OCI-LY3 (cell line): ENCODE measurements at regions not wholly inside any gene's neighbourhood (a gene's known extent, or its start where the extent isn't known, plus 50 kb on each side); places are given as distances from the start of the nearest gene placed in this dataset.

Source experiments
- H2AFZ ChIP-seq: fragments of 200-600, 300-600 bp; shearing (Covaris generic); 2 replicates; pipeline ENCODE4 v1.6.0; 2014; ENCODE audit warnings: antibody characterized with exemption, low read depth, low read length
- H3K27ac ChIP-seq: fragments of 200-600, 300-600 bp; sonication (generic); 2 replicates; pipeline ENCODE4 v1.5.1; 2014; ENCODE audit warnings: mild to moderate bottlenecking, low read length, moderate library complexity, mixed read lengths
- H3K27me3 ChIP-seq: fragments of 200-600, 300-600 bp; sonication (generic); 2 replicates; pipeline ENCODE4 v1.6.1; 2014; ENCODE audit warnings: low read depth, low read length, mixed read lengths
- H3K36me3 ChIP-seq: fragments of 200-600, 300-600 bp; sonication (generic); replicated peaks from 2 replicates; pipeline ENCODE3; 2014; ENCODE audit warnings: low read depth, low read length, mixed read lengths
- H3K4me1 ChIP-seq: fragments of 300-600, 200-600 bp; sonication (generic); 2 replicates; pipeline ENCODE4 v1.6.1; 2014; ENCODE audit warnings: low read length, mixed read lengths
- H3K4me2 ChIP-seq: fragments of 200-600, 300-600 bp; sonication (generic); 2 replicates; pipeline ENCODE4 v1.6.1; 2014; ENCODE audit warnings: low read length, mixed read lengths
- H3K4me3 ChIP-seq: fragments of 300-600, 200-600 bp; sonication (generic); 2 replicates; pipeline ENCODE4 v1.5.1; 2014; ENCODE audit warnings: antibody characterized with exemption, mild to moderate bottlenecking, low read length, moderate library complexity
- H3K79me2 ChIP-seq: fragments of 300-600, 200-600 bp; shearing (Covaris generic); 2 replicates; pipeline ENCODE4 v1.6.1; 2014; ENCODE audit warnings: mild to moderate bottlenecking, low read length, mixed read lengths
- H3K9ac ChIP-seq: fragments of 300-600, 200-600 bp; shearing (Covaris generic); 2 replicates; pipeline ENCODE4 v1.6.0; 2014; ENCODE audit warnings: mild to moderate bottlenecking, low read length, moderate library complexity
- H3K9me3 ChIP-seq: fragments of 200-600, 300-600 bp; shearing (Covaris generic); 2 replicates; pipeline ENCODE4 v1.6.1; 2014; ENCODE audit warnings: low read length, mixed read lengths; ENCODE audit not compliant: insufficient read depth
- H4K20me1 ChIP-seq: fragments of 200-600, 300-600 bp; sonication (generic); 2 replicates; pipeline ENCODE4 v1.6.1; 2016; ENCODE audit warnings: low read length, mixed read lengths; ENCODE audit not compliant: insufficient read depth
- EZH2phosphoT487 ChIP-seq: fragments of 200-600 bp; shearing (Covaris generic); IDR thresholded peaks from 2 replicates; pipeline ENCODE4 v1.6.1; 2018; ENCODE audit warnings: antibody characterized with exemption, mixed run types, low read depth
- TF ChIP-seq, protein P1 (sequence below): fragments of 200-600, 300-600 bp; sonication (generic); IDR thresholded peaks from 2 replicates; pipeline ENCODE4 v1.5.1; 2014; ENCODE audit warnings: antibody characterized with exemption, low read length, low read depth

DNA sequence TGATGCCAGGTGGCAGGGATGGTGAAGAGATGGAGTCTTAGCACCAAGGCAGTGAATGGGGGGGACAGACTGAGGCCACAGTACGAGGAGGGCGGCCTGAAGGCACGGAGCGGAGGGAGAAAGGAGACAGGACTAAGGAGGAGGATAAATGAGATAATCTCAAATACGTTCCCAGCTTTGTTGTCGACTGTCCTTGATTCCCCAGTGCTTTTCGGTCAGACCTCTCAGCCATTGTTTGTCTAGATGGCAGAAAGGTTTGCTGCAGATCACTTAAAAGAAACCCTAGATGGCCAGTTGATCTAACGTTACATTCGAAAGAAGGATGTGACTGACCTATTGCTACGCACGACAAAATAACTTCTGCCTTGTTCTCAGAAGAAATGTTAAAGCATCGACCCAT is 479.0 kb downstream of the GATA3 start:
- no peak overlapping the region for H3K27ac ChIP-seq
- H3K4me3 ChIP-seq = no peak overlapping the region
- H3K4me1 ChIP-seq = no peaks in the 10 kb centered on the region
- H4K20me1 ChIP-seq = no peaks in the 10 kb centered on the region
- no peaks in the 10 kb centered on the region for H3K79me2 ChIP-seq
- H3K36me3 ChIP-seq = no peaks in the 10 kb centered on the region
- H3K4me2 ChIP-seq = no peak overlapping the region
- no peak overlapping the region for H3K9ac ChIP-seq
- no peaks in the 10 kb centered on the region for H3K9me3 ChIP-seq
- no peak overlapping the region for H2AFZ ChIP-seq
- TF ChIP-seq EZH2phosphoT487 = no peak
- TF ChIP-seq, protein P1, sequence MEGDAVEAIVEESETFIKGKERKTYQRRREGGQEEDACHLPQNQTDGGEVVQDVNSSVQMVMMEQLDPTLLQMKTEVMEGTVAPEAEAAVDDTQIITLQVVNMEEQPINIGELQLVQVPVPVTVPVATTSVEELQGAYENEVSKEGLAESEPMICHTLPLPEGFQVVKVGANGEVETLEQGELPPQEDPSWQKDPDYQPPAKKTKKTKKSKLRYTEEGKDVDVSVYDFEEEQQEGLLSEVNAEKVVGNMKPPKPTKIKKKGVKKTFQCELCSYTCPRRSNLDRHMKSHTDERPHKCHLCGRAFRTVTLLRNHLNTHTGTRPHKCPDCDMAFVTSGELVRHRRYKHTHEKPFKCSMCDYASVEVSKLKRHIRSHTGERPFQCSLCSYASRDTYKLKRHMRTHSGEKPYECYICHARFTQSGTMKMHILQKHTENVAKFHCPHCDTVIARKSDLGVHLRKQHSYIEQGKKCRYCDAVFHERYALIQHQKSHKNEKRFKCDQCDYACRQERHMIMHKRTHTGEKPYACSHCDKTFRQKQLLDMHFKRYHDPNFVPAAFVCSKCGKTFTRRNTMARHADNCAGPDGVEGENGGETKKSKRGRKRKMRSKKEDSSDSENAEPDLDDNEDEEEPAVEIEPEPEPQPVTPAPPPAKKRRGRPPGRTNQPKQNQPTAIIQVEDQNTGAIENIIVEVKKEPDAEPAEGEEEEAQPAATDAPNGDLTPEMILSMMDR = no peak
- no peaks in the 10 kb centered on the region for H3K27me3 ChIP-seq

- Histone ChIP-seq H3K79me2 (no peaks in the 10 kb centered on the region), H3K9ac (no peak overlapping the region), H2AFZ (no peak overlapping the region), H3K9me3 (no peaks in the 10 kb centered on the region), H3K4me1 (no peaks in the 10 kb centered on the region), H3K36me3 (no peaks in the 10 kb centered on the region), H4K20me1 (no peaks in the 10 kb centered on the region), H3K4me2 (no peak overlapping the region), H3K4me3 (no peak overlapping the region), H3K27me3 (no peaks in the 10 kb centered on the region), H3K27ac (no peak overlapping the region)
- TF ChIP-seq, protein P1 = no peak
Measured at GRCh38 chr10:8534096-8534495, 479.6 kb downstream of the GATA3 start.

GRCh38 chr10:8534891-8535290 is 480.4 kb downstream of the GATA3 start:
- Histone ChIP-seq H3K27me3 (no peaks in the 10 kb centered on the region), H3K9me3 (no peaks in the 10 kb centered on the region), H2AFZ (no peak overlapping the region), H3K4me1 (no peaks in the 10 kb centered on the region), H3K27ac (no peak overlapping the region), H3K36me3 (no peaks in the 10 kb centered on the region), H3K4me3 (no peak overlapping the region), H4K20me1 (no peaks in the 10 kb centered on the region), H3K79me2 (no peaks in the 10 kb centered on the region), H3K9ac (no peak overlapping the region), H3K4me2 (no peak overlapping the region)
- TF ChIP-seq EZH2phosphoT487 = no peak
- TF ChIP-seq, protein P1 = no peak

DNA sequence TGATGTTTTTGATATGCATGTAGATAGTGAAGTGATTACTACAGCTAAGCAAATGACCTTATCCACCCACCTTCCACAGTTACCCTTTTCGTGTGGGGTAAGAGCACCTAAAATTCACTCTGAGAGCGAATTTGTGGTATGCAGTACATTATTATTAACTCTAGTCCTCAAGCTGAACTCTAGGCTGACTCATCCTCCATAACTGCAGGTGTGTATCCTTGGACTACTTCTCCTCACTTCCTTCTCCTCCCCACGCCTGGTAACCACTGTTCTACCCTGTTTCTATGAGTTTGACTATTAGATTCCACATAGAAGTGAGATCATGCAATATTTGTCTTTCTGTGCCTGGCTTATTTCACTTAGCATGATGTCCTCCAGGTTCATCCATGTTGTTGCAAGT is 484.6 kb downstream of the GATA3 start:
- H3K9ac ChIP-seq = no peak overlapping the region
- H2AFZ ChIP-seq = no peak overlapping the region
- no peak overlapping the region for H3K4me2 ChIP-seq

More for the DNA sequence above, 484.6 kb downstream of the GATA3 start:
- no peak overlapping the region for H3K27ac ChIP-seq
- TF ChIP-seq EZH2phosphoT487 = no peak
- TF ChIP-seq, protein P1 = no peak
- H3K4me3 ChIP-seq = no peak overlapping the region
- H3K9me3 ChIP-seq = no peaks in the 10 kb centered on the region
- no peaks in the 10 kb centered on the region for H3K79me2 ChIP-seq
- no peaks in the 10 kb centered on the region for H3K36me3 ChIP-seq
- H3K4me1 ChIP-seq = no peaks in the 10 kb centered on the region
- H3K27me3 ChIP-seq = no peaks in the 10 kb centered on the region
- H4K20me1 ChIP-seq = no peaks in the 10 kb centered on the region
